NCI-H1092 (cell line): ENCODE measurements at regions not wholly inside any gene's neighbourhood (a gene's known extent, or its start where the extent isn't known, plus 50 kb on each side); places are given as distances from the start of the nearest gene placed in this dataset.

Experiments
- DNase-seq: peaks from one replicate; lab custom pipeline; 2025; lab: John Stamatoyannopoulos, UW

DNA sequence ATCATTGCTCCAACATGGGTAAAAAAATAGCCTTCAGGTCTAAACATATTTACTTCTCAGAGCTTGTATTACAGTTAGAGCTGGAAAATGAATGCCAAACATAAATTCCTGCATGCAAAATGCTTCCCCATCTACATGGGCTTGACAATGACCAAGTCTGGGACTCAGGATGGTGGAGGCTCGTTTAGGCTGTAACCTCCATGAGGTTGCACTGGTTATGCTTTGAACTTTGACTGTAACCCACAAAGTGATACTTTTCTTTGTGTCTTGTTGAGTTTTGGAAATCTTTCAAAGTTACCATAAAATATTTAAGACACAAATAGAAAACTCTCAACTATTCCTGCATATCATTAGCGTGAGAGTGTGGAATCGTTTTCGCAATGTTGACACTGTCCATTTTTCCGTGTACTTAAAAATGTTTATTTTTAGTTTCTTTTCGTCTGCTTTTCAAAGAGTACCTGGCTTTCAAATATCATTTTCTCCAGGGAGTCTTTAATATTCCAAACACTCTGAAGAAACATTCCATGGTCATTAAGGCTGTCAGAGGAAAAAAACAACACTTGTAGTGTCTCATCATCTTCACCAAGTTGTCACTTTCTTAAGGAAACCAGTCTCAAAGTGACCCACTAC, 487.8 kb downstream of the ENC1 start:
- no peak for DNase-seq

DNA sequence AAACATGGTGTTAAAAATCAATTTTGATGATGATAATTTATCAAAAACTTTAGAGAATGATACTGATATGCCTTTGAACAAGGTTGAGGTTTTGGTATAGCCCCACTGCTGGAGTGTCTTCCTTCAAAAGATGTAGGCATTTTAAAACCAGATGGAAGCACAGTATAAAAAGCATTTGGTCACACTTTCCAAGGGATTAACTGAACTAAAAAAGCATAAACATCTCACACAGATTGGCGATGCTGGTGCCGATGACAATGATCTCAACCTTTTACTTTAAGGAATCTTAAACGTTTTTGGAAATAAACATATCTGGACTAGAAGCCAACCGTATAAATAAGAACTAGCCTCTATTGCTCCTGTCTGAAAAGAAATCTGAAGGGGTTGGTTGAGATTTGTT, 488.4 kb downstream of the ENC1 start:
- no peak for DNase-seq

DNA sequence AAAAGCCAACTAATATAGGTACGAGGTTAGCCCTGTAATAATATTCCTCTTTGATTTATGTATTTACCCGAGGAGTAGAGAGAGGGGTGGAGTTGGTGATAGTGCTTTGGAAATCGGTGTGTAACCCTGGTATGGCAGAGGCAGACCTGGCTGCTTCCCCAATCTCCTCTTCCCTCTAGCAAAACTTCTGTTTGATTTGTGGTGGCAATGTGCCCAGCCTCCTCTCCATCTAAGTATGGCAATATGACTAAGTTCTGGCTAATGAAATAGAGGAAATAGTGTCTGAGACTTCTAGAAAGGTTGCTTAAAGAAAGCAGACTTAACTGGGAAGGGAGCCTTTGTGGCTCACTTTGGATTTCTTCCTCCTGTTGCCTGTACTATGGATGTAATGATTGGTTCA, 491.1 kb downstream of the ENC1 start:
- DNase-seq, result no peak

- peak; percentile 39 for DNase-seq
Observed at GRCh38 chr5:74148321-74148720, 492.2 kb downstream of the ENC1 start.

DNA sequence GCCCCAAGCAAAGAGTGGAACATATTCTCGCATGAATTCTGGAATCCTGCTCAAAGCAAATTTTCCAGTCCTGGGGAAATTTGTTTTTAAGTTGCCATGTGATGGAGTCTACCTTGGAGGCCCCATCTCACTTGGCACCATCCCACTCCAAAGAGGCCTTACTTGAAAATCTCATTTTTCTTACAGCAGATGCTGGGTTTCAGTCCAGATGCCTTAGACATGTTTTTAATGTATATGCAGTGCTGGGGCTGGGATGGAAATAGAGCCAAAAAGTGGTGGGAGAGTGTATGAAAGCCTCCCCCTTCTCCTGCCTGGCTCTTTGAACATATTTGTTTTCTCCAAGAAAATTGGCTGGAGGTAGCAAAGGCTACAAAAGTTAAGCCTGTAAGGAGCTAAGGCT, 493.7 kb downstream of the ENC1 start:
- DNase-seq, result no peak

DNA sequence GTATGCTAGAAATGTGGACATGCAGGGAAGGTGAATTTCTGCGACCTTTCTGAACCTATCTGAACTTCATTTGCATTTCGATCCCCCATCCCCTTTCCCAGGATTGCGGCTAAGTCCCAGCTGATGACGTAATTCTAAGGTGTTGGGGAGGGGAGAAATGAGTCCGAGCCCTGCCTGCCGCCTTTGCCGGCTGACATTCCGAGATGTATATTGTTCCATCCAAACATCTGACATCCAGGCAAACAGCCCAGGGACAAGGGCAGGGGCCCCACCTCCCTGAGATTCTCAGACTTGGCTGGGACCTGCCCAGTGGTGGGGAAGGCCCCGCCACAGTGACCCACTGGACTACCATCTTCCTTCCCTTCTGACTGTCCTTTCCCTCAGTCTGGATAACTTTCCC, 494.6 kb downstream of the ENC1 start:
- DNase-seq, result no peak

GRCh38 chr5:74143721-74144330, 496.7 kb downstream of the ENC1 start:
- DNase-seq, result no peak

DNA sequence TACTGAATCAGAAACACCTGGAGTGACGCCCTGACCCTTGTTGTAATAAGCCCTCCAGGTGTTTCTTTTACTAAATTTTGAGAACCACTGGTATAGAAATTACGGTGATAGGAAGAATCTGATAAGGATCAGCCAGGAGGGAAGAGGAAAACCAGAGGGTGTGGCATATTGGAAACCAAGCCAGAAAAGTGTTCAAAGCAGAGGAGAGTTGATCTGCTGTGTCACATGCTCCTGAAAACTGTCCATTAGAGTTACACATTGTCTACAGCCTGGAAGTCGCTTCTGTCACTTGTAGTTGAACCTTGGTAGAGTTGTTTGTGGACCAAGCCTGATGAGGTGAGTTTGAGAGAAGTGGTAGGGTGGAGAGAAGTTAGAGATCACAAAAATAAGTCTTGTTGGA, 497.4 kb downstream of the ENC1 start:
- DNase-seq, result no peak

- no peak for DNase-seq
Observed at GRCh38 chr5:74141053-74141452, 499.5 kb downstream of the ENC1 start.

GRCh38 chr5:74140409-74140808, 500.1 kb downstream of the ENC1 start:
- no peak for DNase-seq

DNA sequence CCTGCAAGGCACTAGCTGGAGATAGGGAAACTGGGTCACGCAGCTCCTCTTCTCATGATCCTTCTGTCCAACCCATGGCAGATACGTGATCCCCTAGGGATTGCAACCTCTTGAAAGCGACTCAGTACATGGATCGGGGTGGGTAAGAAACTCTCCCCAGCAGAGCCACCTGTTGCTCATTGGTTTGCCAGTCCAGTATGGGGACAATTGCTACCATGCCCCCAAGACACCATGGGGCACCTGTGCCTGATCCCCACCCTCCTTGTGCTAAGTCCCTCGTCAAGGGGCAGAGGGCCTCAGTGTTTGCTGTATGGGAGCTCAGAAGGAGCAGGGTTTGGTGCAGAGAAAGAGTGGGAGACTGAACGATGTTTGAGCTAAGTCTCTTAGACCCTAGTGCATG, 500.9 kb downstream of the ENC1 start:
- DNase-seq, result no peak

DNA sequence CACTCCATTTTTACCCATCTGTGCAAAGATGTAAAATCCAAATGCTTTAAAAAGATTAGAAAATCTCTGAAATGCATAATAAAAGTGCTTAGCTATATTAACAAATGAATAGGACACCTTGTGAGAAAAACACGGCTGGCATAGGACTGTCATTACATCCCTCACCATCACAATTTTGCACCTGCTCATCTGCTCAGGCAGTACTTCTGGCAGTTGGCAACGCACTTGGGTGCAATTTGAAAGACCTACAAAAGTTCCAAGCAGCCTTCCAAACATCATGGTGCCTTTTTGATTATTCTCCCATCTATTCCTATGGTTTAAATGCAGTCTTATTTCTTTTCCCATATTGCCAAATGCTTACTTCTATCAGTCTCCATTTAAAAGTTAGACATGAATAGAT, 501.8 kb downstream of the ENC1 start:
- DNase-seq, result no peak

DNA sequence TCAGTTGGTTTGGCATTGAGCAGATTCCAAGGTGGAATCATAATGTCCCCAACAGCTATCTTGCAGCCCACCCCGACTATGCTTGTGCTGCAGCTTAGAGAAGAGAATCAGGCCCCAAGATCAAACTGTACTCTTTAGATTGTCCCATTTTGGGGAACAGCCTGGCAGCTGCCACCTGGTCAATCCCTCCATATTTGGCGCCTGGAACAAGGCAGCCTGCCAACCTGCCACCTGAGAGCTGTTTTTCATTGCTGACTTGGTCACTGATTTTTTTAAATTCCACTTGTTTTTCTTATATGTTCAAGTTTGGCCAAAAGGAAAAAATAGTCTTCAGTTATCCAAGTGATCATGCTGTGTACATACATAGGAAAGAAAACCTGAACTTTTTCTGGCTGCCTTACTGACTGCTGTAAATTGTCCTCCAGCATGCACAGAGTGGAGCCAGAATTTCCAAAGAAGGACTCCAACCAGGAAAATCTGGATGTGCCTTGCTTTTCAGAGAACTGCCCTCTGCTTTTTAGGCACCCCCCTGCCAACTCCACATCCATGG, 504.2 kb downstream of the ENC1 start:
- no peak for DNase-seq

DNA sequence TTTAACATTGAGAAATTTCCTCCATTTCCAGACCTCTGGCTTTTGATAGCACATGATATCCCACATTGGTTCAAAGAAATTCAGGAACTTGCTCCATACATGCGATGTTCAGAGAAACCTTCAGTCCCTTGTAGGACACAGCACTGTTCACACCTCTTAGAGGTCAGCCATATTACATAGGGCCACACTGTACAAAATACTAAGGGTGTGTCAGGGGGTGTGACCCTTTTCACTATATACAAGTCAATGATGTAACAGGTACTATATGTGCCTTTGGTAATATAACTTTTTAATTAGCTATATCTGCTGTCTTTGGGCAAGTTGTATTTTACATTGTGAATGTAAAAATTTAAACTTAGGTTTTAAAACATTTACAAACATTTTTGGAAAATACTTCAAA, 505.5 kb downstream of the ENC1 start:
- DNase-seq, result no peak

GRCh38 chr5:74132485-74132884, 506.5 kb downstream of the ARHGEF28 start:
- DNase-seq, result no peak

DNA sequence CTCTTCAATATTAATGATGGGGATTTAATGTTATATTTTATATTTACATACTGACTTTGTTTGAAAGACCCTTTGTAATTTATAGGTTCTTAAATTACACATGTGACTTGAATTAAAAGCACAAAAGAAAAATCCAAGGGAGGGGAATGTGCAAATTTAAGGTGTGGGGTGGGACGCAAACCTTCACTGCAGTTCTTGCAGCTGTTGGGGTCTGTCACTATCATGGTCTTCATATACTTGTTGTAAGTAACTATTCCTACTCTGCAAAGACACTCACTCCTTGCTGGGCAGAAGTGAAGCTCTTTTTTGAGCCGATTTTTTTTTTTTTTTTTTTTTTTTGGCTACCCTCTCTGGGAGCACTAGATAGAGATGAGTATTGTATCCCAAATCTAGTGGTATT, 505.3 kb downstream of the ARHGEF28 start:
- no peak for DNase-seq

DNA sequence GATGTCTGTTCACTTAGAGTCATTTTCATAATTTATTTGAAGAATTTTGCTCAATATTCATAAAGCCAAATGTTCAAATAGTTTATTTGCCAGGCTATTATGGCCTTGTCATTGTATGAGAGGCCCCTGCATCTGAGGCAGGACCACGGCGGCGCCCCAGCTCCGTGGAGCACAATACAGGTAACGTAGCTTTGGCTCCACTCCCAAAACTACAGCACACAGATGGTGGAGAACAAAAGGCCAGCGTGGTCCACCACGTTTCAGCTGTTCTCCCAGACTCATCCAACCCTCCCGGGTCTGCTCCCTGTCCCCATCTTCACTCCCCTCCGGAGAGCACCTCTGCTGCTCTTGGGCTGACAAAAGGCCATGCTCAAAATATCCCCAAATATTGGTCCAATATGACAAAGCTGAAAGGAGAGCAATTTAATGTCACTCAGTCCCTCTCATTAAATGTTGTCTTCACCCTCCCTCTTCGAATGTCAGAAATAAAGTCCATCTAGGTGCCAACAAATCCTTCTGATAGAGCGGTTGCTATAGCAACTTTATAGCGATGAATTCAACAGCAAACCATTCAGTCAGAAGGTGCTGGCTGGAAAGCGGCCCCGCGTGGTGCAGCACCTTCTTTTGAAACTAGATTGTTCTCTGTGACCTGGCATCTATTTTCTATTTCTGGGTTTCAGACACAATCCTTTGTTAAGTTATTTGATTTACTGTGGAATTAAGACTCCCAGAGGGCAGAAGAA, 504.3 kb downstream of the ARHGEF28 start:
- peak; percentile 97 for DNase-seq

- DNase-seq, result peak; percentile 61
Observed at GRCh38 chr5:74127381-74128320, 501.7 kb downstream of the ARHGEF28 start.

DNA sequence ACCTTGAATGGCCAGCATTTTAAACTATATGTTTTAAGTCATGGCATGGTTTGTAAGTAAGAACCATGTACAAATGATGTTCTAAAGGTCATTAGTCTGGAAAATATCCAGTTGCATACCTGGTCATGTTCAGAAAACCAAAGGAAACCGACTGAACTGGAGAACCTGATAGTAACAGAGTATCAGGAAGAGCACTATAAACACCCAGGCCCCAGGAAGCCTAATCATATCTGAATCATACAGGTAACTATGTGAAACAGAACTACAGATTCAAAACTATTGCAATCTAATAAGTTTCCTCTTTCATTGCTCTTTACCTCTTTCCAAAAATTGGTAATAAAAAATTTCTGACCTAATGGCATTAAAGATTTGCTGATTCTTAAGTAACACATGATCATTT, 500.3 kb downstream of the ARHGEF28 start:
- no peak for DNase-seq

DNA sequence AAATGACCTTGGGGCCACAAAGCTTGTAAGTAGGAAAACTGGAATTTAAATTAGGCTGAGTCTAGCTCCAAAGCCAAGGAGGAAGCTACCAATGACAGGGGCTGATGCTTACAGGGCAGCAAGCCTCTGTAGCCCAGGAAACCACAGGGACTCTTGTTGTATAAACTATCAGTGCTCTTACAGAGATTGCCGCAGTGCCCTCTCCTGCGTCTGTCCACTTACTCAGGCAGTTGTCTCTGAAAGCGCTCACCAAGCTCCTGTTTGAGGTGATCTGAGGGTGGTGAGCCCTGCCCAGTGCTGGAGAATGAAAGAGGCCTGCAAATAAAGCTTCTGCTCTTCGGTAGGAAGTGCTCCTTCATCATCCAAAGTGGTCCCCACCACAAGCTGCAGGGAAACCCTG, 498.8 kb downstream of the ARHGEF28 start:
- no peak for DNase-seq

DNA sequence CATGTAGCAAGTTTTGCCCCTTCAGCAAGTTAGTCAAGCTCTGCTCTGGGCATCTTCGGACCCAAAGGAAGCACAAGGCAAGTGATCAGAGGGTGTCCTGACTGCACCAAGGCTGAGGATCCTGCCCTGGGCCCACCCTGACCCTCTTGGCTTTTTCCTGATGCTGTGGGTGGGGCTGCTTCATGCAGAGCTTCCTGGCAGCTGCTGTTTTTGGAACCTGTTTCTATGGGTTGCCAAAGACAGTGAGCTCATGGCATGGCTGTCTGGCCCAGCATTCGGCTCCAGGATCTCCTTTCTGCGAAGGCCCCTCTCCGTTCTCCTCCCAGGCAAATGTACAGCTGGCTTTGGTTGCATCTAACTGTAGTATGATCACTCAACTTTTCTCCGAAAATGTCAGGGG, 497.9 kb downstream of the ARHGEF28 start:
- DNase-seq, result no peak

DNA sequence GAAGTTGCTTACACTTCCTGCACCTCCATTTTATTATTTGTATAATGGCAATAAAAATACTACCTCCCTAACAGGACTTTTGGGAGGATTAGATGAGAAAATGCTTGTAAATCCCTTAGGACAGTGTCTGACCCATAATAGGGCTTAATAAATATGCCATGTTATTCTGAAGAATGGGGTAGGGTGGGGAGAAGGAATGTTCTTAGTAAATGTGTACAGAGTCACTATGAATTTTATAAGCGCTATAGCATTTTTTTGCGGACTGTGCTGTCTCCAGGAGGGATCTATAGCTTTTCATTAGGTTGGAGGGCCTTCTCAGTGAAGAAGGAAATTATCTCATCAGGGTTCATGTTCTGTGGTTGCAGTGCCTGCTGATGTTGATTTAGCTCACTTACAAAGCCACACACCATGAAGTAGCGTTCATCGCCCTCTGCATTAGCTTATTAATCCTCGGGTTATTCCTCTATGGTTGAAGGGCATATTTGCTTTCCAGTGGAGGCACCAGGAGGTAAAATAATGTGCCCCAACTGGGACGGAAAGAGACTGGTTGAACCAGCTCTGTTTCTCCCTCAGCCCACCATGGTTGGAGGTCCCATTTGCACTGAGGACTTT, 497.1 kb downstream of the ARHGEF28 start:
- DNase-seq, result peak; percentile 26
